GDM1 (cell line): ENCODE measurements at regions not wholly inside any gene's neighbourhood (a gene's known extent, or its start where the extent isn't known, plus 50 kb on each side); places are given as distances from the start of the nearest gene placed in this dataset.

ENCODE experiments used
- DNase-seq: peaks from one replicate; lab custom pipeline; 2025; lab: John Stamatoyannopoulos, UW

DNA sequence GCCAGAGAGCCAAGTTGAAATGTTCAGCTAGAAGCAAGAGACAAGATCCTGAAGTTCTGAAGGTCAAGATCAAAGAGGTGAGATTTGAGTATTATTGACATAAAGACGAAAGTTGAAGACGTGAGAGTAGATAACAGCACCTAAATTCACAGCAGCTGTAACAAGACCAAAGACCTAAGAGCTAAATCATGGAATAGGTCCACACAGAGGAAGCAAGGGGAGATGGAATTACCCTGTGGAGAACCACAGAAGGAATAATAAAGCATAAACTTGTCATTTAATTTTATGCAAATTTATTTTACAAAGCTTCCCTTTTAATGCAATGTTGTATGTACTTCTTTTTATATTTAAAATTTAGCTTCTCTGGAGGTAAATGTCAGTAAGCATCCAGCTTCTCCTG, 523.7 kb downstream of the NR2F1-AS1 start:
- no peak for DNase-seq

DNA sequence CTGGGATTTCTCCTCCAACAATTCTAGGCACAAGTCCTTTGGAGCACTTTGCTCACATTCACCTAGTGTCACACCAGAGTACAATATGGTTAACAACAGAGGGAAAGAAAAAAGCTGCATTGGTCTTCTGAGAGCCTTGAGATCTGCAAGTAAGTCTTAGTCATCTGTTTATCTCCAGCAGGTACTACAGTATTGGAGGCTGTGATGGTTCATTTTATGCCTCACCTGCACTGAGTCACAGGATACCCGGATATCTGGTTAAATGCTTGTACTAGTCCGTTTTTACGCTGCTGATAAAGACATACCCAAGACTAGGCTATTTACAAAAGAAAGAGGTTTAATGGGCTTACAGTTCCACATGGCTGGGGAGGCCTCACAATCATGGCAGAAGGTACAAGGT, 525.0 kb downstream of the NR2F1-AS1 start:
- DNase-seq = no peak

DNA sequence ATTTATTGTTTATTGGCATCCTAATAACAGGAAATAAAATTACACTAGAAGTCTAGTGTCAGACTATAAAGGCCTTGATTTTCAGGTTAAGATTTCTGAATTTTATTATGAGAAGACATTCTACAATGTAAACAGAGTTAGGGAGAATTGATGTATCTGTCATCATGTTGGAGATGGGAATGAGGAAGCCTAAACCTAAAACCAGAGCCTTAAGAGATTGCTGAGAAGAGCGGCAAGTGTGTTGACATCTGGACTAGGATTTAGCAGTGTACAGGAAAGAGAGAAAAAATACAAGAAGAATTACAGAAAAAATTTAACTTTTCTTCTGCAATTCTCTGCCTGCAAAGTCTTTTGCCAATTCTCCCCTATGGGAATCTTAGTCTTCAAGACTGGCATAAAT, 525.5 kb downstream of the NR2F1-AS1 start:
- DNase-seq = no peak

GRCh38 chr5:93054424-93055163, 526.4 kb downstream of the NR2F1-AS1 start:
- no peak for DNase-seq

DNA sequence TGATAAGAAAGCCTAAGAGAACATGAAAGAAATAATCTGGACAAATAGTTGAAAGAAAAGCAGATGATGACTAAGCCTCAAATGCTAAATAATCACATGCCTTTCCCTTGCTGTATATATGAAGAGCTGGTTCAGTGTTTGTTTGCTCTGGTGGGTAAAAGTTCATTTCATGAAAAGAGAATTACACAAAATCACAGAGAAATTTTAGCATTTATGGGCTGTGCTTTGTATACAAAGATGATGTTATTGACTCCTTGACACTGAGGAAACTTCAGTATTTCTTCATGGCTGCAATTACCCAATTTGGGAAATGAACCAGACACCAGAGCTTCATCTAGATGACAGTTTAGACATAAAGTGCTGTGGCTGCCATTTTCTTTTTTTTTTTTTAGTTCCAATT, 527.2 kb downstream of the NR2F1-AS1 start:
- DNase-seq = no peak

DNA sequence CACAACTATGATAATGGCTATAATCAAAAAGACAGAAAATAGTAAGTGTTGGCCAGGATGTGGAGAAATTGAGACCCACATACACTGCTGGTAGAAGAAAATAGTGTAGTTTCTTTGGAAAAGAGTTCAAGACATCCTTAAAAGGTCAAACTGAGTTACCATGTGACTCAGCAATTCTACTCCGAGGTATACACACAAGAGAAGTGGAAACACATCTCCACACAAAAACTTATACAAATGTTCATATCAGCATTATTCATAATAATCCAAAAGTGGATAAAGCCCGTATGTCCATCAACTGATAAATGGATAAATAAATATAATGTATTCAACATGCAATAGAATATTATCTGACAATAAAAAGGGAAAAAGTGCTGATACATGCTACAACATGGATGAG, 532.2 kb downstream of the NR2F1-AS1 start:
- DNase-seq = no peak

GRCh38 chr5:93044859-93045666, 536.0 kb downstream of the NR2F1-AS1 start:
- no peak for DNase-seq

GRCh38 chr5:93039888-93040287, 541.1 kb downstream of the NR2F1-AS1 start:
- DNase-seq = no peak

GRCh38 chr5:93034621-93035590, 546.1 kb downstream of the NR2F1-AS1 start:
- no peak for DNase-seq

- no peak for DNase-seq
Observed at GRCh38 chr5:93022796-93023447, 558.1 kb downstream of the NR2F1-AS1 start.

- no peak for DNase-seq
Observed at GRCh38 chr5:93022211-93022610, 558.8 kb downstream of the NR2F1-AS1 start.

GRCh38 chr5:93019896-93020295, 561.1 kb downstream of the NR2F1-AS1 start:
- no peak for DNase-seq

- DNase-seq = no peak
Observed at GRCh38 chr5:93018461-93018860, 562.6 kb downstream of the NR2F1-AS1 start.

GRCh38 chr5:93017849-93018248, 563.2 kb downstream of the NR2F1-AS1 start:
- no peak for DNase-seq

GRCh38 chr5:93017376-93017775, 563.6 kb downstream of the NR2F1-AS1 start:
- no peak for DNase-seq

GRCh38 chr5:93010616-93011015, 570.4 kb downstream of the NR2F1-AS1 start:
- no peak for DNase-seq

GRCh38 chr5:93010037-93010436, 571.0 kb downstream of the NR2F1-AS1 start:
- no peak for DNase-seq

GRCh38 chr5:93008502-93009207, 572.4 kb downstream of the NR2F1-AS1 start:
- no peak for DNase-seq

DNA sequence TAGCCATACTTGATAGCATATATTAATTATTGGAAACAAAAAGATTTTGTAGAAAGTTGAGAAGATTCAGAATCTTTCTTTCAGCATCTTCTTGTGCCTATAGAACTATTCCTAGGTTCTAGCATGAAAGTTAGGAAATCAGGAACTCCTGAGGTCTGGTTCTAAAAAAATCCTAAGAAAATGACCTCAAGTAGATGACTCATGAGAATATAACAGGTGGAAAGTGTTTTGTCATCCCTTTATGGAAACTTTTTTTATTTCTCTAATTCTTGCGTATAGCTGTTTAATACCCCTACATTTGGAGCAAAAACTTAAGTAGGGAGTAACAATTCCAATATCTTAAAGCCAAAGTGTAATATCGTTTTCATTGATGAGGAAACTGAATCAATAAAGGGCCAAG, 574.1 kb downstream of the NR2F1-AS1 start:
- DNase-seq = no peak

GRCh38 chr5:92998456-92998855, 582.6 kb downstream of the NR2F1-AS1 start:
- no peak for DNase-seq

DNA sequence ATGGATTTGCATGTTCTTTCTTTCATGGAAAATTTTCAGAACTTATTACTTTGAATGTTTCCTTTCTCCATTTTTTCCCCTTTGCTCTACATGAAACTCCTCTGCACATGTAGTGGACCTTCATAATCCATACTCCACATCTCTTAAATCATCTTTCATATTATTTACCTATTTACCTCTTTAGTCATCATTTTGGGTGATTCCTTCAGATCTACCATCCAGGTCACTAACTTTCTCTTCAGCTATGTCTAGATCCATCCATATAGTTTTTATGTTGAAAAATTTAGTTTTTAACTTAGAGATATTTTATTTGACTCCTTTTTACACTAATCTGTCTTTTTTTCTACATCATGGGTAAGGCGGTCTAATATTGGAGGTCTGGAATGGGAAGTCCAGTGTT, 586.6 kb downstream of the NR2F1-AS1 start:
- DNase-seq = no peak
